Fibroblast of the aortic adventitia (primary cell): ENCODE measurements at regions not wholly inside any gene's neighbourhood (a gene's known extent, or its start where the extent isn't known, plus 50 kb on each side); places are given as distances from the start of the nearest gene placed in this dataset.

Experiments used
- DNase-seq: peaks from one replicate; pipeline ENCODE4 v3.0.0-alpha.2; 2010; ENCODE audit warnings: low read depth
- H3K4me3 ChIP-seq: 2 replicates; pipeline ENCODE4 v1.5.1; 2011; ENCODE audit warnings: low read depth, mild to moderate bottlenecking, control low read depth, low read length, moderate library complexity
- CTCF ChIP-seq: IDR thresholded peaks from 2 replicates; pipeline ENCODE4 v1.5.1; 2011; ENCODE audit warnings: mild to moderate bottlenecking, low read length, control low read depth, inconsistent platforms; ENCODE audit not compliant: insufficient read depth

GRCh38 chr4:121243485-121243884, 79.4 kb upstream of the TNIP3 start:
- no peak for DNase-seq
- H3K4me3 ChIP-seq, result no peak overlapping the region
- TF ChIP-seq CTCF, result no peak

- TF ChIP-seq CTCF, result no peak
- no peak overlapping the region for H3K4me3 ChIP-seq
- no peak for DNase-seq
Measured at GRCh38 chr4:121242188-121242750, 78.1 kb upstream of the TNIP3 start.

- TF ChIP-seq CTCF, result no peak
- no peak overlapping the region for H3K4me3 ChIP-seq
- no peak for DNase-seq
Measured at GRCh38 chr4:121239951-121240350, 75.8 kb upstream of the TNIP3 start.

- no peak for DNase-seq
- no peak overlapping the region for H3K4me3 ChIP-seq
- TF ChIP-seq CTCF, result no peak
Measured at GRCh38 chr4:121238461-121238860, 74.3 kb upstream of the TNIP3 start.

- no peak for TF ChIP-seq CTCF
- no peak for DNase-seq
- H3K4me3 ChIP-seq, result no peak overlapping the region
Measured at GRCh38 chr4:121237069-121237399, 72.9 kb upstream of the TNIP3 start.

- no peak overlapping the region for H3K4me3 ChIP-seq
- DNase-seq, result no peak
- no peak for TF ChIP-seq CTCF
Measured at GRCh38 chr4:121236353-121237068, 72.4 kb upstream of the TNIP3 start.

- H3K4me3 ChIP-seq, result no peak overlapping the region
- TF ChIP-seq CTCF, result no peak
- DNase-seq, result no peak
Measured at GRCh38 chr4:121233982-121234381, 69.9 kb upstream of the TNIP3 start.
